Psoas muscle (tissue), 7 donors: ENCODE measurements at regions not wholly inside any gene's neighbourhood (a gene's known extent, or its start where the extent isn't known, plus 50 kb on each side); places are given as distances from the start of the nearest gene placed in this dataset.

ENCODE experiments used
- ATAC-seq, 4 donors: fragments of 200-7000 bp; cut with Tn5 transposase; one replicate each; pipeline ENCODE4 v1.9.1; 2020; ENCODE audit warnings: moderate library complexity in 3 of 4, mild to moderate bottlenecking in 2 of 4
- DNase-seq, 2 donors: peaks; one replicate each; pipeline ENCODE4 v3.0.0-alpha.2; 2020
- H3K27ac ChIP-seq: fragments of 200-600 bp; one replicate; pipeline ENCODE4 v1.8.0; 2022
- H3K27me3 ChIP-seq, 3 donors: fragments of 200-600 bp in 1 of 3; one replicate each; pipeline versions ENCODE4 v1.6.1 to v1.8.0; 2013 to 2022; ENCODE audit warnings: low read length in 2 of 3, mild to moderate bottlenecking in 2 of 3, moderate library complexity in 1 of 3; ENCODE audit not compliant: insufficient read depth in 3 of 3
- H3K36me3 ChIP-seq, 2 donors: fragments of 200-600 bp in 1 of 2; one replicate each; pipeline versions ENCODE4 v1.6.1 to v1.8.0; 2013 to 2022; ENCODE audit warnings: low read depth in 1 of 2, mild to moderate bottlenecking in 1 of 2, moderate library complexity in 1 of 2; ENCODE audit not compliant: insufficient read depth in 1 of 2
- H3K4me1 ChIP-seq: fragments of 200-600 bp; one replicate; pipeline ENCODE4 v1.8.0; 2022
- H3K4me3 ChIP-seq: fragments of 200-600 bp; one replicate; pipeline ENCODE4 v1.8.0; 2022; ENCODE audit warnings: mild to moderate bottlenecking
- H3K9me3 ChIP-seq: fragments of 200-600 bp; one replicate; pipeline ENCODE4 v1.8.0; 2022
- CTCF ChIP-seq: fragments of 200-600 bp; IDR thresholded peaks from one replicate; pipeline ENCODE4 v1.8.0; 2022; ENCODE audit warnings: antibody characterized with exemption
- WGBS, 3 donors: extraction: QIAGEN DNeasy Blood & Tissue Kit; methylation state at CpG; one replicate each; pipeline versions ENCODE4 v1.1.6 to v1.1.7; 2013; 5-methylcytosine and 5-hydroxymethylcytosine counted together
- intact Hi-C, 2 donors: fragments of 100-400 bp; cut with DNase I; formaldehyde crosslinking; loops; one replicate each; pipeline versions ENCODE4 v1.11.0 to v1.14.2; 2022
- donor health status: healthy with polysubstance abuse.
- donor health status: DM: no; HTN: no; CAD: no; lungs with moderate emphysema.
- donor health status: Bipolar disorder and iron deficiency.
- donor health status: healthy.
- donor health status: DM: yes; HTN: yes; CAD: no.
- donor health status: DM: no; HTN: no; CAD: no.
- donor health status: DM: yes; HTN: yes; CAD: no.

- intact Hi-C loops, result no loop called here
- no peaks in the 10 kb centered on the region for H3K36me3 ChIP-seq
- no peak overlapping the region for H3K27ac ChIP-seq
- H3K27me3 ChIP-seq, result peaks cover 0 to 11% (median 4%) of the 10 kb centered on the region in 3 donors
- no peaks in the 10 kb centered on the region for H3K4me1 ChIP-seq
- no peak for TF ChIP-seq CTCF
- no peak overlapping the region for H3K4me3 ChIP-seq
- no peaks in the 10 kb centered on the region for H3K9me3 ChIP-seq
- DNase-seq (no peak), ATAC-seq (no peak)
- 72 to 82% (median 80%) methylated on average over 11 of the region's 11 CpGs for WGBS, 3 donors
Measured at GRCh38 chr1:5464366-5464765, 527.9 kb downstream of the NPHP4 start.

- no peak overlapping the region for H3K4me3 ChIP-seq
- 82 to 90% (median 88%) methylated on average over 5 of the region's 5 CpGs for WGBS, 3 donors
Measured at GRCh38 chr1:5460974-5461373, 531.3 kb downstream of the NPHP4 start.

GRCh38 chr1:5459839-5460610 is 532.2 kb downstream of the NPHP4 start:
- Histone ChIP-seq H3K27ac (no peak overlapping the region), H3K4me3 (no peak overlapping the region), H3K27me3 (peaks cover 4 to 9% (median 7%) of the 10 kb centered on the region in 3 donors), H3K4me1 (no peaks in the 10 kb centered on the region), H3K36me3 (no peaks in the 10 kb centered on the region), H3K9me3 (no peaks in the 10 kb centered on the region)
- intact Hi-C loops, result no loop called here
- WGBS, 3 donors, result 68 to 74% (median 72%) methylated on average over 11 of the region's 11 CpGs
- no peak for TF ChIP-seq CTCF
- ATAC-seq (no peak), DNase-seq (no peak)

More at GRCh38 chr1:5460974-5461373, 531.3 kb downstream of the NPHP4 start:
- Histone ChIP-seq H3K9me3 (no peaks in the 10 kb centered on the region), H3K27ac (no peak overlapping the region), H3K27me3 (peaks cover 0 to 10% (median 4%) of the 10 kb centered on the region in 3 donors), H3K4me1 (no peaks in the 10 kb centered on the region), H3K36me3 (no peaks in the 10 kb centered on the region)
- DNase-seq (no peak), ATAC-seq (no peak)
- intact Hi-C loops, result no loop called here
- no peak for TF ChIP-seq CTCF

GRCh38 chr1:5458248-5458647 is 534.0 kb downstream of the NPHP4 start:
- no peaks in the 10 kb centered on the region for H3K4me1 ChIP-seq
- ATAC-seq (no peak), DNase-seq (no peak)
- no peak overlapping the region for H3K4me3 ChIP-seq
- no peaks in the 10 kb centered on the region for H3K9me3 ChIP-seq
- intact Hi-C loops, result no loop called here
- TF ChIP-seq CTCF, result no peak
- no peak overlapping the region for H3K27ac ChIP-seq
- no peaks in the 10 kb centered on the region for H3K36me3 ChIP-seq
- H3K27me3 ChIP-seq, result peaks cover 4 to 22% (median 8%) of the 10 kb centered on the region in 3 donors
- WGBS, 3 donors, result 61 to 81% (median 68%) methylated on average over 5 of the region's 5 CpGs
